ENCODE measurements at regions not wholly inside any gene's neighbourhood (a gene's known extent, or its start where the extent isn't known, plus 50 kb on each side); places are given as distances from the start of the nearest gene placed in this dataset.
"Not testable (repeated sequence)": the region's sequence is repeated elsewhere in the genome, so short reads cannot be mapped to it uniquely, and the experiment has no call there.

DNA sequence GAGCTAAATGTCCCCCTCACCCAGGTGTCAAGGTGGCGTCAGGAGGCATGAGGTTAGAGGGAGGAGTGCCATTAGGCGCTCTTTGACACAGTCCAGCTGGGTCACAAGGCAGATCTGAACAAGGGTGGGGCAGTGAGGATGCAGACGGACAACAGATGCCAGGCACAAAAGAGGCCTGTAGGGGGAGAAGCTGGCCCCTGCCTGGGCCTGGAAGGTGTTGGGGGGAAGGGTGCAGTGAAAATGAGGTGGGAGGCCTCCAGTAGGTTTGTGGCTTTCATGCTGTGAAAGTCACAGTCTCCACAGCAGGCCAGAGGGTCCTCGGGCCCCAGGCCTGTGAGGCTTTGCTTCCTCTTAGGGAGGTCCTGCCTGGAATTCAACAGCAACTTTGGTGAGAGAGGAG, 85.0 kb upstream of the PLET1 start:
- H3K4me1 ChIP-seq = no peaks in the 10 kb centered on the region
- no peaks in the 10 kb centered on the region for H3K9me3 ChIP-seq
- no peaks in the 10 kb centered on the region for H3K36me3 ChIP-seq
- no peak for DNase-seq
- TF ChIP-seq POLR2A (IDR thresholded peaks at IDR 0.05) = no peak
- TF ChIP-seq, protein P1, sequence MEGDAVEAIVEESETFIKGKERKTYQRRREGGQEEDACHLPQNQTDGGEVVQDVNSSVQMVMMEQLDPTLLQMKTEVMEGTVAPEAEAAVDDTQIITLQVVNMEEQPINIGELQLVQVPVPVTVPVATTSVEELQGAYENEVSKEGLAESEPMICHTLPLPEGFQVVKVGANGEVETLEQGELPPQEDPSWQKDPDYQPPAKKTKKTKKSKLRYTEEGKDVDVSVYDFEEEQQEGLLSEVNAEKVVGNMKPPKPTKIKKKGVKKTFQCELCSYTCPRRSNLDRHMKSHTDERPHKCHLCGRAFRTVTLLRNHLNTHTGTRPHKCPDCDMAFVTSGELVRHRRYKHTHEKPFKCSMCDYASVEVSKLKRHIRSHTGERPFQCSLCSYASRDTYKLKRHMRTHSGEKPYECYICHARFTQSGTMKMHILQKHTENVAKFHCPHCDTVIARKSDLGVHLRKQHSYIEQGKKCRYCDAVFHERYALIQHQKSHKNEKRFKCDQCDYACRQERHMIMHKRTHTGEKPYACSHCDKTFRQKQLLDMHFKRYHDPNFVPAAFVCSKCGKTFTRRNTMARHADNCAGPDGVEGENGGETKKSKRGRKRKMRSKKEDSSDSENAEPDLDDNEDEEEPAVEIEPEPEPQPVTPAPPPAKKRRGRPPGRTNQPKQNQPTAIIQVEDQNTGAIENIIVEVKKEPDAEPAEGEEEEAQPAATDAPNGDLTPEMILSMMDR (IDR thresholded peaks at IDR 0.05) = no peak
- H3K27me3 ChIP-seq = no peaks in the 10 kb centered on the region
- H3K27ac ChIP-seq = no peak overlapping the region
- intact Hi-C loops (cut with DNase I; ENCODE audit: low total_unique reads) = no loop called here
- H3K4me3 ChIP-seq = no peak overlapping the region

DNA sequence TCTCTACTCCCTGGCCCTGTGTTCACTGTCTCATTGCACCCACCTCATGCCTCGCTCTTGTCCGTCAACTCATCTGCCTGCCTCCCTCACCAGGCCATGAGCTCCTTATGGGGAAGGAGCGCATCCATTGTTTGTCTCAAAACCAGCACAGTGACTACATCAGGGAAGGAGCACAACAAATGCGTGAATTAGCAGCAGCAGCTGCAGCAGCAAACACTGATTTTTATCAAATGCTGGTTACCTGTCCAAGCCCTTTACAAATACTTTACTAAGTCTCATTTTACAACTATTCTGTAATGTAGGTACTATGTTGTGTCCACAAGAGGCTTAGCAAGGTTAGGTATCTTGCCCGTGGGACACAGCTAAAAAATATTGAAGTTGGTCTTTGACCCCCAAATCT, 85.9 kb upstream of the PLET1 start:
- no peaks in the 10 kb centered on the region for H3K36me3 ChIP-seq
- no peak overlapping the region for H3K4me3 ChIP-seq
- H3K27ac ChIP-seq = no peak overlapping the region
- no peak for DNase-seq
- intact Hi-C loops (cut with DNase I; ENCODE audit: low total_unique reads) = no loop called here
- no peaks in the 10 kb centered on the region for H3K9me3 ChIP-seq
- H3K27me3 ChIP-seq = no peaks in the 10 kb centered on the region
- no peaks in the 10 kb centered on the region for H3K4me1 ChIP-seq
- TF ChIP-seq, protein P1 (IDR thresholded peaks at IDR 0.05) = no peak
- TF ChIP-seq POLR2A (IDR thresholded peaks at IDR 0.05) = no peak

DNA sequence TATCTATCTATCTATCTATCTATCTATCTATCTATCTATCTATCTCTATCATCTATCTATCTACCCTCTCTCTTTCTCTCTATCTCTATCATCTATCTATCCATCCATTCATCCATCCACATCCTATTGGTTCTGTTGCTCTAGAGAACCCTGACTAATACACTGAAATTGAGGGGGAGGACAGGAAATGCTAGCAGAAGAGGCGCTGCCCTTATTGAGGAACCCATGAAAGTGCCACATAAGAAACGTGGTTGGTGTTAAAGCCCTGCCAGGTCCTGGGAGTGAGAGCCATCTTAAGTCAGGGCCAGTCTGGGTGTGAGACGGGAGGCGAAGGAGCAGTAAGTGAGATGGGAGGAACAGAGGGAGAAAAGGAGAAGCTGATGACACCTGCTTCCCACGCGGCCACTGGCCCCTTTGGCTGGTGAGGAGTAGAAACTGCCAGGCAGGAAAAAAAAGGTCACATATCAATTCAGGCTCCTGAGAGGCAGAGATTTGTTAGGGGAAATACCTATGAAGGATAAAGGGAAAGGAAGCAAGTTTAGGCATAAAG, 87.9 kb upstream of the PLET1 start:
- H3K27me3 ChIP-seq = no peaks in the 10 kb centered on the region
- no peaks in the 10 kb centered on the region for H3K36me3 ChIP-seq
- no peak overlapping the region for H3K27ac ChIP-seq
- H3K4me1 ChIP-seq = no peaks in the 10 kb centered on the region
- no peak overlapping the region for H3K4me3 ChIP-seq
- no peak for DNase-seq
- intact Hi-C loops (cut with DNase I; ENCODE audit: low total_unique reads) = no loop called here
- no peaks in the 10 kb centered on the region for H3K9me3 ChIP-seq
- TF ChIP-seq, protein P1 (IDR thresholded peaks at IDR 0.05) = no peak
- no peak for TF ChIP-seq POLR2A (IDR thresholded peaks at IDR 0.05)

DNA sequence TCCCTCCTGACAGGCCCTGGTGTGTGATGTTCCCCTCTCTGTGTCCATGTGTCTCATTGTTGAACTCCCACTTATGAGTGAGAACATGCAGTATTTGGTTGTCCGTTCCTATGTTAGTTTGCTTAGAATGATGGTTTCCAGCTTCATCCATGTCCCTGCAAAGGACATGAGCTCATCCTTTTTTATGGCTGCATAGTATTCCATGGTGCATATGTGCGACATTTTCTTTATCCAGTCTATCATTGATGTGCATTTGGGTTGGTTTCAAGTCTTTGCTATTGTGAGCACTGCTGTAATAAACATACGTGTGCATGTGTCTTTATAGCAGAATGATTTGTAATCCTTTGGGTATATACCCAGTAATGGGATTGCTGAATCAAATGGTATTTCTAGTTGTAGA, 90.8 kb upstream of the PLET1 start:
- H3K27ac ChIP-seq; intact Hi-C loops (cut with DNase I; ENCODE audit: low total_unique reads); H3K27me3 ChIP-seq; H3K9me3 ChIP-seq; H3K36me3 ChIP-seq; H3K4me3 ChIP-seq; DNase-seq; H3K4me1 ChIP-seq: not testable (repeated sequence)

DNA sequence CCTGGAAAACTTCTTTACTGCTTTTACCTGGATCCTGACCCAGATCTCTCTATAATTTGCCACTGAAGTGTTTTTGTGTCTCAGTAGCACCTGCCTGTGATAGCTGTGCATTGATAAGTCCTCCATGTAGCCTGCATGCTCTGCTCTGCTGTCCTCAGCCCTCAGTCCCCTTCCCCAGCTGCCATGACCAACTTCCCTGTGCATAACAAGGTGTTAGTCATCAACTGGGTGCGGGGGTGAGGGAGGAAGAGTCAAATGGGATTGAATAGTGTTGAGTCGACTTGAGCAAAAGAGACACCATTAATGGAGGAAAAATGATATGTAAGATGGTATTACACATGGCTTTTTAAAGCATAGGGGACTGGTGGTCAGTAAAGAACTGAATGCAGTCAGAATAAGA, 92.2 kb upstream of the PLET1 start:
- no peak for DNase-seq
- Histone ChIP-seq H3K9me3 (no peaks in the 10 kb centered on the region), H3K36me3 (no peaks in the 10 kb centered on the region), H3K4me1 (no peaks in the 10 kb centered on the region), H3K27ac (no peak overlapping the region), H3K4me3 (no peak overlapping the region), H3K27me3 (no peaks in the 10 kb centered on the region)
- intact Hi-C loops (cut with DNase I; ENCODE audit: low total_unique reads) = no loop called here
- no peak for TF ChIP-seq POLR2A (IDR thresholded peaks at IDR 0.05)
- TF ChIP-seq, protein P1 (IDR thresholded peaks at IDR 0.05) = no peak

DNA sequence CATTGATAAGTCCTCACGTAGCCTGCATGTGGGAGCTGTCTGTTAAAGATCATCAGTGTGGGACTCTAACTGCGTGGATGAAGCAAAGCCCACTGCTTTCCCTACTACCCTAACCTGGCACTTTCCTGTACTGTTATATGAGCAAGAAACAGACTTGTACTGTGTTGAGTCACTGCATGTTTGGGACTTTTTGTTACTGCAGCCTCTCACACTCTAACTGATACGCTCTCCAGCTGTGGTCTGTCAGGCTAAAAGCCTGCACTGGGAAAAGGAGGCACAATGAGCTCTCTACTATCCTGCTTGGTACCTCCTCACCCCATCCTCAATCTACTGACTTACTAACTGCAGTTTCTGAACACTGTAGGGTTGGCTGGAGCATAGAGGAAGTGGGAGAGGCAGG, 93.7 kb upstream of the PLET1 start:
- Histone ChIP-seq H3K27ac (no peak overlapping the region), H3K27me3 (no peaks in the 10 kb centered on the region), H3K9me3 (no peaks in the 10 kb centered on the region), H3K4me1 (no peaks in the 10 kb centered on the region), H3K4me3 (no peak overlapping the region), H3K36me3 (no peaks in the 10 kb centered on the region)
- no peak for DNase-seq
- TF ChIP-seq, protein P1 (IDR thresholded peaks at IDR 0.05) = no peak
- no peak for TF ChIP-seq POLR2A (IDR thresholded peaks at IDR 0.05)
- intact Hi-C loops (cut with DNase I; ENCODE audit: low total_unique reads) = no loop called here
